HEK293 (cell line): ENCODE measurements at regions not wholly inside any gene's neighbourhood (a gene's known extent, or its start where the extent isn't known, plus 50 kb on each side); places are given as distances from the start of the nearest gene placed in this dataset.

Experiments
- CTCF ChIA-PET: fragments of 350-600 bp; formaldehyde crosslinking; extraction: SDS; loops from one replicate; lab custom pipeline; 2021; ENCODE audit warnings: antibody characterized with exemption; lab: Yijun Ruan, JAX
- POLR2A ChIA-PET: fragments of 300-600 bp; formaldehyde crosslinking; extraction: SDS; loops from one replicate; lab custom pipeline; 2020; ENCODE audit warnings: antibody characterized with exemption, inconsistent platforms; lab: Yijun Ruan, JAX
- H3K27ac ChIP-seq: fragments of 200-500 bp; sonication (Bioruptor generic); 2 replicates; pipeline ENCODE4 v1.5.1; 2014; ENCODE audit warnings: low read depth, low read length, control low read depth, inconsistent platforms; ENCODE audit errors: extremely low read depth
- H3K36me3 ChIP-seq, 2 experiments: fragments of 200-500 bp in 1 of 2; sonication (Bioruptor generic) in 1 of 2; 1 replicate in 1 of 2; 2 replicates in 1 of 2; pipeline ENCODE4 v1.5.1; 2014 to 2017; ENCODE audit warnings: inconsistent platforms in 2 of 2, low read length in 2 of 2; ENCODE audit not compliant: control insufficient read depth in 2 of 2, insufficient read depth in 1 of 2
- H3K4me1 ChIP-seq: fragments of 200-500 bp; sonication (Bioruptor generic); 2 replicates; pipeline ENCODE4 v1.5.1; 2014; ENCODE audit warnings: mild to moderate bottlenecking, low read length, inconsistent platforms; ENCODE audit not compliant: control insufficient read depth, insufficient read depth
- H3K4me3 ChIP-seq: 2 replicates; pipeline ENCODE4 v1.5.1; 2011; ENCODE audit warnings: low read depth, mild to moderate bottlenecking, control low read depth, low read length, moderate library complexity
- H3K9me3 ChIP-seq: fragments of 200-500 bp; sonication (Bioruptor generic); 2 replicates; pipeline ENCODE4 v1.5.1; 2014; ENCODE audit warnings: low read depth, low read length, inconsistent platforms; ENCODE audit not compliant: control insufficient read depth, insufficient read depth
- GFI1B ChIP-seq: fragments of 450-650 bp; formaldehyde crosslinking; IDR thresholded peaks from 2 replicates; pipeline ENCODE4 v1.5.1; 2016; ENCODE audit warnings: missing biosample characterization, missing genetic modification characterization
- GLI4 ChIP-seq: fragments of 450-650 bp; formaldehyde crosslinking; IDR thresholded peaks from 2 replicates; pipeline ENCODE4 v1.5.1; 2016; ENCODE audit warnings: missing biosample characterization, missing genetic modification characterization
- MYNN ChIP-seq: fragments of 450-650 bp; formaldehyde crosslinking; IDR thresholded peaks from 2 replicates; pipeline ENCODE4 v1.5.1; 2016; ENCODE audit warnings: missing biosample characterization, missing genetic modification characterization, borderline replicate concordance
- MZF1 ChIP-seq: fragments of 450-650 bp; formaldehyde crosslinking; IDR thresholded peaks from 2 replicates; pipeline ENCODE4 v1.5.1; 2017; ENCODE audit warnings: missing biosample characterization, missing genetic modification characterization, borderline replicate concordance
- OSR2 ChIP-seq: fragments of 450-650 bp; formaldehyde crosslinking; IDR thresholded peaks from 2 replicates; pipeline ENCODE4 v1.5.1; 2016; ENCODE audit warnings: missing biosample characterization, missing genetic modification characterization
- WT1 ChIP-seq: fragments of 450-650 bp; formaldehyde crosslinking; IDR thresholded peaks from 2 replicates; pipeline ENCODE4 v1.5.1; 2016; ENCODE audit warnings: missing biosample characterization, missing genetic modification characterization
- YY1 ChIP-seq: fragments of 450-650 bp; formaldehyde crosslinking; IDR thresholded peaks from 2 replicates; pipeline ENCODE4 v1.5.1; 2018; ENCODE audit warnings: missing biosample characterization, missing genetic modification characterization
- ZFHX2 ChIP-seq: fragments of 450-650 bp; formaldehyde crosslinking; conservative IDR thresholded peaks from 2 replicates; pipeline ENCODE4 v1.5.1; 2016; ENCODE audit warnings: missing biosample characterization, missing genetic modification characterization
- ZFP3 ChIP-seq: fragments of 450-650 bp; formaldehyde crosslinking; IDR thresholded peaks from 2 replicates; pipeline ENCODE4 v1.5.1; 2016; ENCODE audit warnings: low read depth, missing biosample characterization, missing genetic modification characterization
- ZNF112 ChIP-seq: fragments of 450-650 bp; formaldehyde crosslinking; IDR thresholded peaks from 2 replicates; pipeline ENCODE4 v1.5.0; 2017; ENCODE audit warnings: missing biosample characterization, missing genetic modification characterization
- ZNF174 ChIP-seq: fragments of 450-650 bp; formaldehyde crosslinking; IDR thresholded peaks from 2 replicates; pipeline ENCODE4 v1.5.0; 2017; ENCODE audit warnings: missing biosample characterization, mild to moderate bottlenecking, missing genetic modification characterization
- ZNF366 ChIP-seq: fragments of 450-650 bp; formaldehyde crosslinking; conservative IDR thresholded peaks from 2 replicates; pipeline ENCODE4 v1.5.1; 2016; ENCODE audit warnings: missing biosample characterization, missing genetic modification characterization
- ZNF48 ChIP-seq: fragments of 450-650 bp; formaldehyde crosslinking; IDR thresholded peaks from 2 replicates; pipeline ENCODE4 v1.5.1; 2016; ENCODE audit warnings: missing biosample characterization, missing genetic modification characterization
- ZNF549 ChIP-seq: fragments of 450-650 bp; IDR thresholded peaks from 2 replicates; pipeline ENCODE4 v1.5.1; 2018; ENCODE audit warnings: missing biosample characterization, missing genetic modification characterization, mild to moderate bottlenecking, inconsistent platforms, moderate library complexity
- ZNF558 ChIP-seq: fragments of 450-650 bp; formaldehyde crosslinking; IDR thresholded peaks from 2 replicates; pipeline ENCODE4 v1.5.1; 2016; ENCODE audit warnings: missing biosample characterization, missing genetic modification characterization
- ZNF610 ChIP-seq: fragments of 450-650 bp; formaldehyde crosslinking; IDR thresholded peaks from 2 replicates; pipeline ENCODE4 v1.5.1; 2016; ENCODE audit warnings: missing biosample characterization, missing genetic modification characterization, borderline replicate concordance
- ZNF624 ChIP-seq: fragments of 450-650 bp; formaldehyde crosslinking; IDR thresholded peaks from 2 replicates; pipeline ENCODE4 v1.5.1; 2017; ENCODE audit warnings: missing biosample characterization, missing genetic modification characterization
- ZNF654 ChIP-seq: fragments of 450-650 bp; formaldehyde crosslinking; IDR thresholded peaks from 2 replicates; pipeline ENCODE4 v1.5.1; 2016; ENCODE audit warnings: low read depth, missing biosample characterization, missing genetic modification characterization
- ZNF660 ChIP-seq: fragments of 450-650 bp; IDR thresholded peaks from 2 replicates; pipeline ENCODE4 v1.5.1; 2018; ENCODE audit warnings: missing biosample characterization, mild to moderate bottlenecking, missing genetic modification characterization
- ZNF670 ChIP-seq: fragments of 450-650 bp; formaldehyde crosslinking; IDR thresholded peaks from 2 replicates; pipeline ENCODE4 v1.5.1; 2016; ENCODE audit warnings: missing biosample characterization, missing genetic modification characterization, low read depth
- ZNF677 ChIP-seq: fragments of 450-650 bp; IDR thresholded peaks from 2 replicates; pipeline ENCODE4 v1.5.0; 2018; ENCODE audit warnings: missing biosample characterization, mild to moderate bottlenecking, missing genetic modification characterization, moderate library complexity
- ZNF768 ChIP-seq: fragments of 450-650 bp; formaldehyde crosslinking; IDR thresholded peaks from 2 replicates; pipeline ENCODE4 v1.5.1; 2018; ENCODE audit warnings: missing biosample characterization, mild to moderate bottlenecking, missing genetic modification characterization
- ZSCAN16 ChIP-seq: fragments of 450-650 bp; formaldehyde crosslinking; IDR thresholded peaks from 2 replicates; pipeline ENCODE4 v1.5.1; 2016; ENCODE audit warnings: missing biosample characterization, missing genetic modification characterization
- TF ChIP-seq, protein P1 (sequence below): fragments of 450-650 bp; formaldehyde crosslinking; IDR thresholded peaks from 2 replicates; pipeline ENCODE4 v1.5.1; 2017; ENCODE audit warnings: missing biosample characterization, missing genetic modification characterization
- TF ChIP-seq, protein P2 (sequence below): fragments of 450-650 bp; formaldehyde crosslinking; IDR thresholded peaks from 2 replicates; pipeline ENCODE4 v1.5.1; 2016; ENCODE audit warnings: missing biosample characterization, missing genetic modification characterization
- TF ChIP-seq, protein P3 (sequence below): IDR thresholded peaks from 2 replicates; pipeline ENCODE4 v1.6.1; 2011; ENCODE audit warnings: mild to moderate bottlenecking, low read depth, low read length, borderline replicate concordance
- TF ChIP-seq, protein P4 (sequence below): fragments of 450-650 bp; formaldehyde crosslinking; IDR thresholded peaks from 2 replicates; pipeline ENCODE4 v1.5.1; 2016; ENCODE audit warnings: missing biosample characterization, missing genetic modification characterization
- TF ChIP-seq, protein P5 (sequence below): fragments of 450-650 bp; formaldehyde crosslinking; IDR thresholded peaks from 2 replicates; pipeline ENCODE4 v1.5.1; 2016; ENCODE audit warnings: missing biosample characterization, missing genetic modification characterization
- TF ChIP-seq, protein P6 (sequence below): sonication (generic); formaldehyde crosslinking; IDR thresholded peaks from 2 replicates; pipeline ENCODE4 v1.8.1; 2022; ENCODE audit warnings: mild to moderate bottlenecking, moderate library complexity, missing genetic modification reagents
- TF ChIP-seq, protein P7 (sequence below): fragments of 450-650 bp; formaldehyde crosslinking; IDR thresholded peaks from 2 replicates; pipeline ENCODE4 v1.5.1; 2016; ENCODE audit warnings: missing biosample characterization, missing genetic modification characterization

DNA sequence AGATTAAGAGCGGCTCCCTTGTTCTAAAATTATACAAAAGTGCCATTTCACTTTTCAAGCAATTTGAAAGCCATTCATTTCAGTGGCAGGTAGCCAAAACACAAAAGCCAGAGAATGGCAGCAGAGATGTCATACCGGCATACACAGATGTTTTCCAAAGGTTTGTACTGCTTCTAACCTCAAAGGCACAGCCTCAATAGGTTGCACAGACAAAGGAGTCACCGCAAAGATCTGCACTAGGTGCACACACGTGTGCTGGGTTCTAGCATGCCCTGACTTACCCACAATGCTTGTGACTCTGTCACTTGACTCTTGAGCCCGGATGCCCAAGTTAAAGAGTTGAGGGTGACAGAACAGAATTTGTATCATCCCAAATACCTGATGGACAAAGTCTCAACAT, 448.9 kb upstream of the ADGRL2 start:
- Histone ChIP-seq H3K9me3 (no peaks in the 10 kb centered on the region), H3K27ac (no peak overlapping the region), H3K4me3 (no peak overlapping the region), H3K4me1 (no peaks in the 10 kb centered on the region), H3K36me3 (no peaks in the 10 kb centered on the region)
- ChIA-PET CTCF (no interaction called here), POLR2A (no interaction called here)
- TF ChIP-seq GLI4 (tag by site-specific recombination) (no peak), ZFP3 (tag by site-specific recombination) (no peak), WT1 (no peak), GFI1B (no peak), ZNF174 (tag by site-specific recombination) (no peak), ZNF768 (tag by site-specific recombination) (no peak), OSR2 (tag by site-specific recombination) (no peak), MZF1 (tag by site-specific recombination) (no peak), ZNF112 (no peak), ZNF670 (tag by site-specific recombination) (no peak), ZNF654 (tag by site-specific recombination) (no peak), ZNF660 (tag by site-specific recombination) (no peak), ZNF610 (tag by site-specific recombination) (no peak)
- TF ChIP-seq, protein P1, sequence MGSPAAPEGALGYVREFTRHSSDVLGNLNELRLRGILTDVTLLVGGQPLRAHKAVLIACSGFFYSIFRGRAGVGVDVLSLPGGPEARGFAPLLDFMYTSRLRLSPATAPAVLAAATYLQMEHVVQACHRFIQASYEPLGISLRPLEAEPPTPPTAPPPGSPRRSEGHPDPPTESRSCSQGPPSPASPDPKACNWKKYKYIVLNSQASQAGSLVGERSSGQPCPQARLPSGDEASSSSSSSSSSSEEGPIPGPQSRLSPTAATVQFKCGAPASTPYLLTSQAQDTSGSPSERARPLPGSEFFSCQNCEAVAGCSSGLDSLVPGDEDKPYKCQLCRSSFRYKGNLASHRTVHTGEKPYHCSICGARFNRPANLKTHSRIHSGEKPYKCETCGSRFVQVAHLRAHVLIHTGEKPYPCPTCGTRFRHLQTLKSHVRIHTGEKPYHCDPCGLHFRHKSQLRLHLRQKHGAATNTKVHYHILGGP (tag by site-specific recombination) = no peak
- TF ChIP-seq, protein P2, sequence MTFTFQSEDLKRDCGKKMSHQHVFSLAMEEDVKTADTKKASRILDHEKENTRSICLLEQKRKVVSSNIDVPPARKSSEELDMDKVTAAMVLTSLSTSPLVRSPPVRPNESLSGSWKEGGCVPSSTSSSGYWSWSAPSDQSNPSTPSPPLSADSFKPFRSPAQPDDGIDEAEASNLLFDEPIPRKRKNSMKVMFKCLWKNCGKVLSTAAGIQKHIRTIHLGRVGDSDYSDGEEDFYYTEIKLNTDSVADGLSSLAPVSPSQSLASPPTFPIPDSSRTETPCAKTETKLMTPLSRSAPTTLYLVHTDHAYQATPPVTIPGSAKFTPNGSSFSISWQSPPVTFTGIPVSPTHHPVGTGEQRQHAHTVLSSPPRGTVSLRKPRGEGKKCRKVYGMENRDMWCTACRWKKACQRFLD (tag by site-specific recombination) = no peak
- TF ChIP-seq, protein P3, sequence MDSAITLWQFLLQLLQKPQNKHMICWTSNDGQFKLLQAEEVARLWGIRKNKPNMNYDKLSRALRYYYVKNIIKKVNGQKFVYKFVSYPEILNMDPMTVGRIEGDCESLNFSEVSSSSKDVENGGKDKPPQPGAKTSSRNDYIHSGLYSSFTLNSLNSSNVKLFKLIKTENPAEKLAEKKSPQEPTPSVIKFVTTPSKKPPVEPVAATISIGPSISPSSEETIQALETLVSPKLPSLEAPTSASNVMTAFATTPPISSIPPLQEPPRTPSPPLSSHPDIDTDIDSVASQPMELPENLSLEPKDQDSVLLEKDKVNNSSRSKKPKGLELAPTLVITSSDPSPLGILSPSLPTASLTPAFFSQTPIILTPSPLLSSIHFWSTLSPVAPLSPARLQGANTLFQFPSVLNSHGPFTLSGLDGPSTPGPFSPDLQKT = no peak
- TF ChIP-seq, protein P4, sequence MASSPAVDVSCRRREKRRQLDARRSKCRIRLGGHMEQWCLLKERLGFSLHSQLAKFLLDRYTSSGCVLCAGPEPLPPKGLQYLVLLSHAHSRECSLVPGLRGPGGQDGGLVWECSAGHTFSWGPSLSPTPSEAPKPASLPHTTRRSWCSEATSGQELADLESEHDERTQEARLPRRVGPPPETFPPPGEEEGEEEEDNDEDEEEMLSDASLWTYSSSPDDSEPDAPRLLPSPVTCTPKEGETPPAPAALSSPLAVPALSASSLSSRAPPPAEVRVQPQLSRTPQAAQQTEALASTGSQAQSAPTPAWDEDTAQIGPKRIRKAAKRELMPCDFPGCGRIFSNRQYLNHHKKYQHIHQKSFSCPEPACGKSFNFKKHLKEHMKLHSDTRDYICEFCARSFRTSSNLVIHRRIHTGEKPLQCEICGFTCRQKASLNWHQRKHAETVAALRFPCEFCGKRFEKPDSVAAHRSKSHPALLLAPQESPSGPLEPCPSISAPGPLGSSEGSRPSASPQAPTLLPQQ (tag by site-specific recombination) = no peak

DNA sequence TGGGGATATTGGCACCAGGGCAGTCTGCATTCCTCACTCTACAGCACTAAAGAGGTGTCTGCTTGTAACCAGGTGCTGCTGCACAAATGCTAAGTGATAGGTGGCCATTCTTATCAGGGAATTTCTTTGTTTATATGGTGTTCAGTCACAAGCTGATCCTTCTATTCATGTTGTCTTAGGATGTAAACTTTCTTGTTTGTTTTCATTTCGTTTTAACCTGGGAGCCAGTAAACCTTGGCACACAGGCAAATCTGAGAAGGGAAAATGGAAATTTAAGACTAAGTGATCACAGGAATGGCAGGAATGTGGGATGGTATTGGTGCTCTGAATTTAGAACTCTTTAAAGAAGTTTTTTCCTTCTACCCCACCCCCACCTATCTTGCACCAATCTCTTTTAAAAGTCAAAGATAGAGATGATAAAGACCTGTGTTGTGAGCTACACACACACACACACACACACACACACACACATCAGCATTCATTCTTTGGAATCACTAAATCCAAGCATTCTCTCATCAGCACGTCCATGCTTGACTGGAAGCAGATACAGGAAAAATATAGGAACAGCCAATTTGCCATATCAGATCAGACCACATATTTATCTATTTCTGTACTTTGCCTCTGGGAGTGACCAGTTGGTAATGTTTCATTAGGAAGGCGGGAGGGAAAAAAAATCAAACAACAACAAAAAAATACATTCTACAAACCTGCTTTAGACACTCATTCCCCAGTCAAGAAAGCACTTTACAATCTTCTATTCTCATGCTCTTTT, 451.4 kb upstream of the ADGRL2 start:
- CTCF ChIA-PET = no interaction called here
- POLR2A ChIA-PET = no interaction called here
- Histone ChIP-seq H3K27ac (no peak overlapping the region), H3K9me3 (no peaks in the 10 kb centered on the region), H3K36me3 (no peaks in the 10 kb centered on the region), H3K4me1 (no peaks in the 10 kb centered on the region), H3K4me3 (no peak overlapping the region)
- no peak for TF ChIP-seq ZNF366 (tag by site-specific recombination)
- TF ChIP-seq, protein P5, sequence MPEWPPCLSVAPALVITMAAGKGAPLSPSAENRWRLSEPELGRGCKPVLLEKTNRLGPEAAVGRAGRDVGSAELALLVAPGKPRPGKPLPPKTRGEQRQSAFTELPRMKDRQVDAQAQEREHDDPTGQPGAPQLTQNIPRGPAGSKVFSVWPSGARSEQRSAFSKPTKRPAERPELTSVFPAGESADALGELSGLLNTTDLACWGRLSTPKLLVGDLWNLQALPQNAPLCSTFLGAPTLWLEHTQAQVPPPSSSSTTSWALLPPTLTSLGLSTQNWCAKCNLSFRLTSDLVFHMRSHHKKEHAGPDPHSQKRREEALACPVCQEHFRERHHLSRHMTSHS (tag by site-specific recombination) = no peak
- TF ChIP-seq MYNN = no peak
- TF ChIP-seq, protein P6, sequence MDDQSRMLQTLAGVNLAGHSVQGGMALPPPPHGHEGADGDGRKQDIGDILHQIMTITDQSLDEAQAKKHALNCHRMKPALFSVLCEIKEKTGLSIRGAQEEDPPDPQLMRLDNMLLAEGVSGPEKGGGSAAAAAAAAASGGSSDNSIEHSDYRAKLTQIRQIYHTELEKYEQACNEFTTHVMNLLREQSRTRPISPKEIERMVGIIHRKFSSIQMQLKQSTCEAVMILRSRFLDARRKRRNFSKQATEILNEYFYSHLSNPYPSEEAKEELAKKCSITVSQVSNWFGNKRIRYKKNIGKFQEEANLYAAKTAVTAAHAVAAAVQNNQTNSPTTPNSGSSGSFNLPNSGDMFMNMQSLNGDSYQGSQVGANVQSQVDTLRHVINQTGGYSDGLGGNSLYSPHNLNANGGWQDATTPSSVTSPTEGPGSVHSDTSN (CRISPR knock-in tag) = no peak
- no peak for TF ChIP-seq ZNF48 (tag by site-specific recombination)
- TF ChIP-seq ZNF624 = no peak
- TF ChIP-seq ZSCAN16 (tag by site-specific recombination) = no peak
- TF ChIP-seq YY1 (tag by site-specific recombination) = no peak
- no peak for TF ChIP-seq ZNF549 (tag by site-specific recombination)
- TF ChIP-seq, protein P7, sequence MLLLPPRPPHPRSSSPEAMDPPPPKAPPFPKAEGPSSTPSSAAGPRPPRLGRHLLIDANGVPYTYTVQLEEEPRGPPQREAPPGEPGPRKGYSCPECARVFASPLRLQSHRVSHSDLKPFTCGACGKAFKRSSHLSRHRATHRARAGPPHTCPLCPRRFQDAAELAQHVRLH (tag by site-specific recombination) = no peak
- TF ChIP-seq ZFHX2 (tag by site-specific recombination) = no peak
- no peak for TF ChIP-seq ZNF677 (tag by site-specific recombination)
- TF ChIP-seq ZNF558 (tag by site-specific recombination) = no peak
